ENCODE measurements at regions not wholly inside any gene's neighbourhood (a gene's known extent, or its start where the extent isn't known, plus 50 kb on each side); places are given as distances from the start of the nearest gene placed in this dataset.

- H3K4me3 ChIP-seq (replicated peaks; ENCODE audit: insufficient read depth, low read length) = no peak overlapping the region
- no peak overlapping the region for H3K27ac ChIP-seq (replicated peaks)
- TF ChIP-seq CTCF (IDR thresholded peaks at IDR 0.05; ENCODE audit: insufficient read depth, low read length) (no peak), SPI1 (IDR thresholded peaks at IDR 0.05; ENCODE audit: borderline replicate concordance, low read depth) (no peak), GABPA (IDR thresholded peaks at IDR 0.05; ENCODE audit: low read depth) (no peak), POLR2AphosphoS5 (IDR thresholded peaks at IDR 0.05; ENCODE audit: low read depth) (no peak), REST (IDR thresholded peaks at IDR 0.05; ENCODE audit: insufficient replicate concordance, low read depth) (no peak)
- DNase-seq (ENCODE audit: low read depth in 1 of 2, low spot score in 1 of 2) = no peak
- H3K27me3 ChIP-seq (ENCODE audit: insufficient read depth, poor library complexity, severe bottlenecking) = no peaks in the 10 kb centered on the region
Measured at GRCh38 chr17:59470624-59471297, 94.6 kb upstream of the DHX40 start.

GRCh38 chr17:59476413-59476812, 89.0 kb upstream of the DHX40 start:
- Histone ChIP-seq H3K27me3 (ENCODE audit: insufficient read depth, poor library complexity, severe bottlenecking) (no peaks in the 10 kb centered on the region), H3K4me3 (replicated peaks; ENCODE audit: insufficient read depth, low read length) (no peak overlapping the region), H3K27ac (replicated peaks) (no peak overlapping the region)
- TF ChIP-seq SPI1 (IDR thresholded peaks at IDR 0.05; ENCODE audit: borderline replicate concordance, low read depth) (no peak), CTCF (IDR thresholded peaks at IDR 0.05; ENCODE audit: insufficient read depth, low read length) (no peak), POLR2AphosphoS5 (IDR thresholded peaks at IDR 0.05; ENCODE audit: low read depth) (no peak), REST (IDR thresholded peaks at IDR 0.05; ENCODE audit: insufficient replicate concordance, low read depth) (no peak), GABPA (IDR thresholded peaks at IDR 0.05; ENCODE audit: low read depth) (no peak)
- no peak for DNase-seq (ENCODE audit: low read depth in 1 of 2, low spot score in 1 of 2)

GRCh38 chr17:59479141-59479540, 86.3 kb upstream of the DHX40 start:
- Histone ChIP-seq H3K4me3 (replicated peaks; ENCODE audit: insufficient read depth, low read length) (no peak overlapping the region), H3K27me3 (ENCODE audit: insufficient read depth, poor library complexity, severe bottlenecking) (no peaks in the 10 kb centered on the region), H3K27ac (replicated peaks) (no peak overlapping the region)
- no peak for DNase-seq (ENCODE audit: low read depth in 1 of 2, low spot score in 1 of 2)
- TF ChIP-seq REST (IDR thresholded peaks at IDR 0.05; ENCODE audit: insufficient replicate concordance, low read depth) (no peak), POLR2AphosphoS5 (IDR thresholded peaks at IDR 0.05; ENCODE audit: low read depth) (no peak), SPI1 (IDR thresholded peaks at IDR 0.05; ENCODE audit: borderline replicate concordance, low read depth) (no peak), CTCF (IDR thresholded peaks at IDR 0.05; ENCODE audit: insufficient read depth, low read length) (no peak), GABPA (IDR thresholded peaks at IDR 0.05; ENCODE audit: low read depth) (no peak)
